ENCODE measurements at regions not wholly inside any gene's neighbourhood (a gene's known extent, or its start where the extent isn't known, plus 50 kb on each side); places are given as distances from the start of the nearest gene placed in this dataset.
"Not testable (repeated sequence)": the region's sequence is repeated elsewhere in the genome, so short reads cannot be mapped to it uniquely, and the experiment has no call there.

DNA sequence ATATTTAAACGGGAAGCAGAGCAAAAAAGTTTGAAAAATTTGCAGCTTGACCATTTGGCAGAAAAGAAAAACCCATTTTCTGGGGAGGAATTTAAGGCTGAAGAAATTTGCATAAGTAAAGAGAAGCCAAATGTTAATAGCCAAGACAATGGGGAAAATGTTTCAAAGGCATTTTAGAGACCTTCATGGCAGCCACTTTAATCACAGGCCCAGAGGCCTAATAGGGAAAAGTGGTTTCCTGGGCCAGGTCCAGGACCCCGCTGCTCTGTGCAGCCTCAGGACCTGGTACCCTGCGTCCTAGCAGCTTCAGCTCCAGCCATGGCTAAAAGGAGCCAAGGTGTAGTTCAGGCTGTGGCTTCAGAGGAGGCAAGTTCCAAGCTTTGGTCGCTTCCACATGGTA is 507.3 kb downstream of the SLCO4C1 start:
- no peak for TF ChIP-seq MAX (IDR thresholded peaks at IDR 0.05; ENCODE audit: low read depth, low read length)
- no peak for TF ChIP-seq MYC (IDR thresholded peaks at IDR 0.05; ENCODE audit: low read depth, low read length)
- TF ChIP-seq, protein P1, sequence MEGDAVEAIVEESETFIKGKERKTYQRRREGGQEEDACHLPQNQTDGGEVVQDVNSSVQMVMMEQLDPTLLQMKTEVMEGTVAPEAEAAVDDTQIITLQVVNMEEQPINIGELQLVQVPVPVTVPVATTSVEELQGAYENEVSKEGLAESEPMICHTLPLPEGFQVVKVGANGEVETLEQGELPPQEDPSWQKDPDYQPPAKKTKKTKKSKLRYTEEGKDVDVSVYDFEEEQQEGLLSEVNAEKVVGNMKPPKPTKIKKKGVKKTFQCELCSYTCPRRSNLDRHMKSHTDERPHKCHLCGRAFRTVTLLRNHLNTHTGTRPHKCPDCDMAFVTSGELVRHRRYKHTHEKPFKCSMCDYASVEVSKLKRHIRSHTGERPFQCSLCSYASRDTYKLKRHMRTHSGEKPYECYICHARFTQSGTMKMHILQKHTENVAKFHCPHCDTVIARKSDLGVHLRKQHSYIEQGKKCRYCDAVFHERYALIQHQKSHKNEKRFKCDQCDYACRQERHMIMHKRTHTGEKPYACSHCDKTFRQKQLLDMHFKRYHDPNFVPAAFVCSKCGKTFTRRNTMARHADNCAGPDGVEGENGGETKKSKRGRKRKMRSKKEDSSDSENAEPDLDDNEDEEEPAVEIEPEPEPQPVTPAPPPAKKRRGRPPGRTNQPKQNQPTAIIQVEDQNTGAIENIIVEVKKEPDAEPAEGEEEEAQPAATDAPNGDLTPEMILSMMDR (IDR thresholded peaks at IDR 0.05; ENCODE audit: low read depth, low read length): no peak
- TF ChIP-seq POLR2A (IDR thresholded peaks at IDR 0.05; ENCODE audit: extremely low read depth, insufficient read length): no peak
- no peak overlapping the region for H3K4me3 ChIP-seq (ENCODE audit: low read depth, low read length)
- DNase-seq (ENCODE audit: low read depth): no peak

- no peak for DNase-seq (ENCODE audit: low read depth)
- no peak overlapping the region for H3K4me3 ChIP-seq (ENCODE audit: low read depth, low read length)
- no peak for TF ChIP-seq MYC (IDR thresholded peaks at IDR 0.05; ENCODE audit: low read depth, low read length)
- TF ChIP-seq, protein P1 (IDR thresholded peaks at IDR 0.05; ENCODE audit: low read depth, low read length): no peak
These were observed 511.0 kb downstream of the SLCO4C1 start for GRCh38 chr5:101785090-101785489.

- H3K4me3 ChIP-seq (ENCODE audit: low read depth, low read length): no peak overlapping the region
- TF ChIP-seq MAX (IDR thresholded peaks at IDR 0.05; ENCODE audit: low read depth, low read length): no peak
- TF ChIP-seq, protein P1 (IDR thresholded peaks at IDR 0.05; ENCODE audit: low read depth, low read length): no peak
- no peak for TF ChIP-seq POLR2A (IDR thresholded peaks at IDR 0.05; ENCODE audit: extremely low read depth, insufficient read length)
- TF ChIP-seq MYC (IDR thresholded peaks at IDR 0.05; ENCODE audit: low read depth, low read length): no peak
- no peak for DNase-seq (ENCODE audit: low read depth)
These were observed 512.7 kb downstream of the SLCO4C1 start for GRCh38 chr5:101783241-101784013.

DNA sequence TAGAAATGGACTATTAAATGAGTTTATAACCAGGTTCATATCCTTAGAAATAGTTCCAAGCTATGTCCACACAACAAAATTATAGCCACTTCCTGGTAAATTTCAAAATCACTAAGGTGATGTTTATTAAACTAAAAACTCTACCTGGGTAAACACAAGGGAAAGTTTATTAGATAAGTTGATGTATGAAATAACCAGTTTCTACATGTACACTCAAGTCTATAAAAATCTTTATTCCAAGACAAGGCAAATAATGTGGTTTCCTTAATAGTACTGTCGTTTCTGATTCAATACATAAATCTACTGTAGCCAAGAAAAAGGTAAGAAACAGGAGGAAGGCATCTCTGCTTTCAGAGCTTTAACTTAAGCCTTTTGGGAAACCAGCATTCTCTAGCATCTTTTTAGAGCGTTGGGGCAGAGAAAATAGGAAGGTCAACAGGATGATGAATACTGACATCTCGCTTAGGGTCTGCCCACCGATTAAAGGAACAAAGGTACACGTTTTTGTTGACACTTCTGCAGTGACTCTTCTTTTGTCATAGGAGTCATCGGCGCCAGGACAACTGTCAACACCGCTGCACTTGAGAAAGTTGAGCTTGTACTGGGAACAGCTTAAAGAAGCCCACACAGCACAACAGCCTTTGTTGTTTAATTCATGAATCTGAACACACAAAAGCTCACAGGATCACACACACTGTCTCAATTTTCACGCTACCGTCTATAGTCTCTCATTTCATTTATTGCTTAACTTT is 513.6 kb downstream of the SLCO4C1 start:
- TF ChIP-seq, protein P1 (IDR thresholded peaks at IDR 0.05; ENCODE audit: low read depth, low read length): no peak
- TF ChIP-seq POLR2A (IDR thresholded peaks at IDR 0.05; ENCODE audit: extremely low read depth, insufficient read length) (no peak), MYC (IDR thresholded peaks at IDR 0.05; ENCODE audit: low read depth, low read length) (no peak), MAX (IDR thresholded peaks at IDR 0.05; ENCODE audit: low read depth, low read length) (no peak)
- no peak overlapping the region for H3K4me3 ChIP-seq (ENCODE audit: low read depth, low read length)
- no peak for DNase-seq (ENCODE audit: low read depth)

- DNase-seq (ENCODE audit: low read depth): no peak
- no peak overlapping the region for H3K4me3 ChIP-seq (ENCODE audit: low read depth, low read length)
- TF ChIP-seq MYC (IDR thresholded peaks at IDR 0.05; ENCODE audit: low read depth, low read length) (no peak), MAX (IDR thresholded peaks at IDR 0.05; ENCODE audit: low read depth, low read length) (no peak), POLR2A (IDR thresholded peaks at IDR 0.05; ENCODE audit: extremely low read depth, insufficient read length) (no peak)
- TF ChIP-seq, protein P1 (IDR thresholded peaks at IDR 0.05; ENCODE audit: low read depth, low read length): no peak
These were observed 545.0 kb downstream of the SLCO4C1 start for GRCh38 chr5:101751105-101751504.

DNA sequence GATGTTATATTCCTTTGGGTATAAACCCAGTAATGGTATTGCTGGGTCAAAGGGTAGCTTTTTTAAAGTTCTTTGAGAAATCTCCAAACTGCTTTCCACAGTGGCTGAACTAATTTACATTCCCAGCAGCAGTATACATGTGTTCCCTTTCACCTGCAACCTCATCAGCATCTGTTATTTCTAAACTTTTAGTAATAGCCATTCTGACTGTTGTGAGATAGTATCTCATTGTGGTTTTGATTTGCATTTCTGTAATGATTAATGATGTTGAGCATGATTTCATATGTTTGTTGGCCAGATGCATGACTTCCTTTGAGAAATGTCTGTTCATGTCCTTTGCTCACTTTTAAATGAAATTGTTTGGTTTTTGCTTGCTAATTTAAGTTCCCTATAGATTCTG is 553.1 kb downstream of the SLCO4C1 start:
- DNase-seq (ENCODE audit: low read depth); H3K4me3 ChIP-seq (ENCODE audit: low read depth, low read length): not testable (repeated sequence)
